Erythroblast (primary cell): ENCODE measurements at regions not wholly inside any gene's neighbourhood (a gene's known extent, or its start where the extent isn't known, plus 50 kb on each side); places are given as distances from the start of the nearest gene placed in this dataset.

Source experiments
- GATA1 ChIP-seq: IDR thresholded peaks from 2 replicates; pipeline ENCODE4 v1.6.1; 2011; ENCODE audit warnings: low read depth, mild to moderate bottlenecking, control low read depth, low read length, moderate library complexity
- POLR2A ChIP-seq: IDR thresholded peaks from 2 replicates; pipeline ENCODE4 v1.6.1; 2011; ENCODE audit warnings: mild to moderate bottlenecking, low read length

- no peak for TF ChIP-seq POLR2A
- no peak for TF ChIP-seq GATA1
Observed at GRCh38 chr11:127248476-127248875, 247.9 kb upstream of the KIRREL3 start.
